ENCODE measurements at regions not wholly inside any gene's neighbourhood (a gene's known extent, or its start where the extent isn't known, plus 50 kb on each side); places are given as distances from the start of the nearest gene placed in this dataset.

DNA sequence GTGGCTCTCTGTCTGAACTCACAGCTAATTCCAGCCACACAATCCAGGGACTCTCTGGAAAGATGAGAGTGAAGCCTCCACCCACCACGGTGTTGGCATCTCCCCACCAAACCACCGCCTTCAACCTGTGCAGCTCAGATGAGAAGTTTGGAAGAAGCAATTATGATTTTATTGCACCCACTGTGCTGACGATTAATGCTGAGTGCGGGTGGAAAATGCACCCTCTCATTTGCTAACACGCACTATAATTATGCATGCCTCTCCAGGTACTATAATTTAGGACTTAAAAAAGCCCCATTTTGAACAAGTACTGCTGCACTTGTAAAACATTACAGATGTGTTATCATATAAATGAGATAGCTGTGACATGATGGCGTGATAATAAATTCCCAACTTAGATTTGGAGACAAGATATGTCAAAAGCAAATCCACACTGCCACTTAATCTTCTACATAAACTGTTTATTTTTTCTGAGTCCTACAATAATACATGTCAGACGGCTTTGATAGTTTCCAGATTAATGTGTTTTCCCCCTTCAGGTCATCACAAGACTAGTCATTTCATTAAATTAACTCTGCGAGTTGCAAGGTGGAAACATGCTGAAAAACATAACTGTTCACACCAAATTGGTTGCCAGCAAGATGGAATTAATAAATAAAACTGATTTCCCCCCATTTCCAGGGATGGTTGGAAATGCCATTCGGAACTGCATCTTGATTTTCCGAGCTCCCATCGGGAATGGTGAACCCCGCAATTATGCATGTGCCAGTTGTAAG lies 466.5 kb upstream of the MAF start:
- DNase-seq = no peak

DNA sequence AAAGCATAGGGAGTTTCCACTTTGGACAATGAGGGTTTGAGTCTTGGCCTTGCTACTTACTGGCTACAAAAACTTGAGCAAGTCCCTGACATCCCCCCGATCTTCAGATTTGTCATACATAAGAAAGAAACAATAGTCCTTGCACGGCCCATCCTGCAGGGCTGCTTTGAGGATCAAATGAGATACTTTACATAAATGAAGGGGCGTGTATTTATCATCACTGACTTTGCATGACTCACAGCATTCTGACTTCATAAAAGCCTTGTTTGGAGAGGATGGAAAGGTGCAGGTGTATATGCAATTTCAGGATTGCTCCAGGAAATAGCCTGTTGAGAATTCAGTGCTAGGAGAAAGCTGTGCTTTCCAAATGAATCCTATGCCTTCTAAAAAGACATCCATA lies 465.0 kb upstream of the MAF start:
- no peak for DNase-seq

DNA sequence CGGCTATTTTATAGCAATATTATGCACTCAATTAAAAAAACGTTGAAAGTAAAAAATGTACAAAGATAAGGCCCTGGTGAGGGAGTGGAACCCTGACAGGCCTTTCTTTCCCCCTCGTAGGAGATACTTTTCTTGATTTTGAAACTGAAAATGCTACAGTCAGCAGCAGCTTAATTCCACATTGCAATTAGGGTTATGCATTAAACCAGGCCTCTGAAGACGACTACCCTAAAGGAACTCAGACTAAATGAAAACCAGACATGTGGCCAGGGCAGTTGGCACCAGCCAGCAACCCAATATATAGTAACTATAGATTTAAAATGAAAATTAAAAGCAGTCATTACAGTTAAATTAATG lies 463.2 kb upstream of the MAF start:
- DNase-seq = no peak

DNA sequence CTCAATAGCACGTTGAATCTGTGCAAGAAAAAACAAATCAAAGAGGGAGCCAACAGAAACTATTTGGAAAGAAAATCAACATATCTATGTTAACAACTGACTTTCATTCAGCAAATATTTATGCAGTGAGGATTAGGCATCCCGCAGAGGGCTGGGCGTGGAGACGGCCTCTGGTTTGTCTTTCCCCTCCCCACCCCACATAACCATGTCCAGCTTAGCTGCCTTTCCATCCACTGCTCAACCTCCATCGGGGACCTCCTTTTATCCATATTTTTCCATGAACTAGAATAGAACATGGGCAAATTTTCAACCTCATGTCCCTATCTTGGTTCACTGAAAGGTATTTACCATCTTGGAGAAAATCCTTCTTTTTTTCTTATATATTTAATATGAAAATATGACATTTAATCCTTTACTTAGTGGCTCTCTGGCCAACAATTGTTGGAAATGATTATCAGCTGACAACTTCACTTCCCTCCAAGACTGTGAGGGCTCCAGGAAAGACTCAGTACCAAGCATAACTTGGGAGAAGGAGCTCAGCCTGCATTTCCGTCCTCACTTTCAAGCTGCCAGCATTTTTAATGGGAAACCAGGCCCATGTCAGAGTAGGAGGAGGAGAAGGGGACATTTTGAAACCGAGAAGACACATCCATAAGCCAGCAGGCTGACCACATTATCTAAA lies 462.6 kb upstream of the MAF start:
- DNase-seq = no peak

DNA sequence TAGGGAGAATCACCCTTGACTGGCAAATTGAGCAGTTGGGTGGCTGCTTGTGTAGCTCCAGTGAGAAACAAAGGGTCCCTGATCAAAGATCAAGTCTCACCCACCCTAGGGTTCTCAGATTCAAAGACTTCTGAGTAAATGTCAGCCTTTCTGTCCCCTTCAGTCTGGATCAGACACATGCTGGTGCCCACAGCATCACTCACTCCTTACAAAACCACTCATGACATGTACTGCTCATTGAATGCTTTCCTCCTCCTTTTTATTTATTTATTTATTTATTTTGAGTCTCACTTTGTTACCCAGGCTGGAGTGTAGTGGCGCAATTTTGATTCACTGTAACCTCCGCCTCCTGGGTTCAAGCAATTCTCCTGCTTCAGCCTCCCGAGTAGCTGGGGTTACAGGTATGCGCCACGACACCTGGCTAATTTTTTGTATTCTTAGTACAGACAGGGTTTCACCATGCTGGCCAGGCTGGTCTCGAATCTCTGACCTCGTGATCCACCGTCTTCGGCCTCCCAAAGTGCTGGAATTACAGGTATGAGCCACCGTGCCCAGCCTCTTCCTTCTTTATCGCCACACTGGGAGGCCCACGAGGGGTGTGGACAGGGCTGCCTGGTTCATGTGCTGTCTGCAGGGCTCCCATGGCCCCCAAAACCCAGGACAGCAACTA lies 462.0 kb upstream of the MAF start:
- DNase-seq = no peak

DNA sequence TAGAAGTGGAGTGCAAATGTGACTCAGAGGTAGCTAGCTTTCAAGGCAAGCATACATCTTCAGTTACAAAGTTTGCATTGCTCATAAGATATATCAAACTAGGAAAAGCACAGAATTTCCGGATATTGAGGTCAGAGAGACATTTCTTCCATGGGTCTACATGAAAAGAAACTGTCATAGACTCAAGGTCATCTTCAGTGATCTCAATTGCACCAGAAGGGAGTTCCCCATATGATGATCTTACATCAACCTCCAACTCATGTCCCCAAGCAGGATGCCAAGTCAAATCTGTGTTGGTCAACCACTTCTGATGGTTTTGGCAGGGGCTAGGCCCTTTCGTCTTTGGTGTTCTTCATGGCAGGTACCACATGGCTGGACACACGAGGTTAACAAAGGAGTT lies 459.9 kb upstream of the MAF start:
- no peak for DNase-seq

DNA sequence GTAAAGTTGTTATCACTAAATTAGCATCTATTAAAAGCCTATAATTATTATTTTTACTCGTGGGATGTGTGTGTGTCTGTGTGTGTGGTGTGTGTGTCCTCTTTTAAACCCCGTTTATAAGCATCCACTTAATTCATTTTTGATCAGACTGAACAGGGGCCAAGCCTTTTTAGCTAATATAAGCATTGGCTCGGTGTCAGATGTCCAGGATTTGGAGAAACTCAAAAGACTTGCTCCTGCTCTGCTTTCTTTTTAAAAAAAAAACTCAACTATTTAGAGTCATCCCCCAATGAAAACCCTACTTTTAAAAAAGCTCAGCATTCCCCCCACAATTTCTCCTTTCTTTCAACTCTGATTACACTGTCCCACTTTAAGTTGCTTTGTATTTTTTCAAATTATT lies 459.3 kb upstream of the MAF start:
- DNase-seq = no peak

DNA sequence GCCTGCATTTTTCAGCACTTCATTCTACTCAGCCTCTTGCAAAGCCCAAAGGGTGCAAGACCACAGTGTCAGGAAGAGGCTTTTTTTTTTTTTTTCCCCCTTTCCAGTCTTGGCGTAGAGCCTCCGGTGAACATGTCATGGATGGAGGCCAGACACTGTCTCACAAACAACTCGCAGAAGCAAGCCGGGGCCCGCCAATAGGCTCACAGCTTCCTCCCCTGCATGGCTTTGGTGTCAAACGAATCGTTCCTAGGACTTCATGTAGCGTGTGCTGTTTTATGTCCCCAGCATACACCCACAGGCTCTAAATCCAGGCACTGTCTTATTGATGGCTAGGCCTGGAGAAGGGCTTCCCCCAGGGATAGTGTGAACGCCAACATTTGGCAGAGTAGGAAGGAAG lies 457.7 kb upstream of the MAF start:
- DNase-seq = no peak

DNA sequence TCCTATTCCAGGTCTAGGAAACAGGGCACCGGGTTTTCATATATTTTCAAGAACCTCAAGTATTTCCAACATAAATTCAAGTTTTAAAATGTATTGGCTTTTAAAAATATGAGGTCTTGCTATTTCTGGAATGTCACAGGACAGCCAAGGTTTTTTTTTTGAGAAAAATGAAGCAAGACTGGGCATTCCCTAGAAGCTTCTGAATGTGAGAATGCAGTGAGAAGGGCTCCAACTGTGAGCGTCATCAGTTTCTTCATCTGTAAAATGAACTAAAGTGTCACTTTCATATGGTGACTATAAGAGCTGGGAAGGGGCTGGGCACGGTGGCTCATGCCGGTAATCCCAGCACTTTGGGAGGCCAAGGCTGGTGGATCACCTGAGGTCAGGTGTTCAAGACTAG lies 455.8 kb upstream of the MAF start:
- DNase-seq = no peak

DNA sequence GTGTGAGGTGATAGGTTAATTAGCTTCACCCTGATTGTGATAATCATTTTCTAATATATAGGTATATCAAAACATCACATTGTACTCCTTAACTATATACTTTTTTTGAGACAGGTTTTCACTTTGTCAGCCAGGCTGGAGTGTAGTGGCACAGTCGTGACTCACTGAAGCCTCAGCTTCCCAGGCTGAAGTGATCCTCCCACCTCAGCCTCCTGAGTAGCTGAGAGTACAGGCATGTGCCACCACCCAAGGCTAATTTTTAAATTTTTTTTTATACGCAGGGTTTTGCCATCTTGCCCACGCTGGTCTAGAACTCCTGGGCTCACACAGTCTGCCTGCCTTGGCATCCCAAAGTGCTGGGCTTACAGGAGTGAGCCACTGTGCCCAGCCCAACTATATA lies 455.3 kb upstream of the MAF start:
- no peak for DNase-seq

DNA sequence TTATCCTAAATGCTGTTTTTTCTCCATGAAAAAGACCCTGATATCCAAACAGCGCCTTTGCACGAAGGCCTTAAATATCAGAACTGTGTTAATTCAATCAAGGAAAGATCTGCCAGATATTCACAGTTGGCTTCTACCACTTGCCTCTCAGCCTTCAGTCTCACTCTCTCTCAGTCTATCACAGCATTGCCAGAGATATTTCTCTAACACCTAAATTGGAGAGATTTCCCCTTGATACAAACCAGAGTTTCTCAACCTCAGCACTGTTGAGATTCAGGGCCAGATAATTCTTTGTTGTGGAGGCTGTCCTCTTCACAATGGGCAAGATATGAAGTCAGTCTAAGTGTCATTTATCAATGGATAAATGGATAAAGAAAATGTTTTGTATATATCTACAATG lies 454.1 kb upstream of the MAF start:
- no peak for DNase-seq

DNA sequence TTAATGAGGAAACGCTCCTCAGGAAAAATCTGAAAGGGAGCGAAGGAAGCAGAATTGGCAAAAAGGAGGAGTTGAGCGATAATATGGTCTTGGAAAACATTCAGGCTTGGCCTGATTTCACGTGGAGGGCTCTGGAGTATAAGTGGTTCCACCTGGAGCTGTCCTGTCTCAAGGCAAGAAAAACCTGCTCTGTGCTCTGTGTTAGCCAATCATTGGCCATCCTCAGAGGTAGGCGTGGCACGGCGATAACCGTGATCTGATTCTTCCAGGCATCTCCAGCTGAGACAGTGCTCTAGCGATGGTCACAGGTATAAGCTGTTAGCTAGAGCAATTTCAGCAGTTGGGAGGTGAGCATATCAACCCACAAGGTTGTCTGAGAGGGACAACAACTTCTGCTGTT lies 450.5 kb upstream of the MAF start:
- DNase-seq = no peak

DNA sequence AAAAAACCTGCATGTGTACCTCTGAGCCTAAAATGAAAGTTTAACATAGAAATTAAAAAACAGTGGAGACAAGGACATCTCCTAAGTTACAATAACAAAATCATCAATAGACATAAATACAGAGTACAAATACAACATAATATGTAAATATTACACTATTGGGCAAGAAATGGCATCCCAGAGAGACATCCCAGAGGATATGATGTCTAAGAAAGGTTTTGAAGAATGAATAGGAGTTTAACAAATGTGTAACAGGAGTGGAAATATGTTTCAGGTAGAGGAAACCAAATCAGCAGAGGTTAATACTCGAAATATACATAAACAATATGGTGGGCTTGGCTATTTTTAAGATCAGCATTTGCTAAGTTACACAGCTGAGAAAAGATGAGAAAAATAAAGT lies 447.7 kb upstream of the MAF start:
- no peak for DNase-seq

DNA sequence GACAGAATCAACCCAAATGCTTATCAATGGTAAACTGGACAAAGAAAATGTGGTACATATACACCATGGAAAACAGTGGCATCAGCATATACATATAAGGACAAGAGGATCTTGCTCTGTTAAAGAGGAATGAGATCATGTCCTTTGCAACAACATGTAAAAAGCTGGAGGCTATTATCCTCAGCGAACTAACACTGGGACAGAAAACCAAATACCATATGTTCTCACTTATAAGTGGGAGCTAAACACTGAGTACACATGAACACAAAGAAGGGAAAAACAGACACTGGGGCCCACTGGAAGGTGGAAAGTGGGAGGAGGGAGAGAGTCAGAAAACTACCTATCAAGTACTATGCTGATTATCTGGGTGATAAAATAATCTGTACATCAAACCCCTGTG lies 447.3 kb upstream of the MAF start:
- no peak for DNase-seq

DNA sequence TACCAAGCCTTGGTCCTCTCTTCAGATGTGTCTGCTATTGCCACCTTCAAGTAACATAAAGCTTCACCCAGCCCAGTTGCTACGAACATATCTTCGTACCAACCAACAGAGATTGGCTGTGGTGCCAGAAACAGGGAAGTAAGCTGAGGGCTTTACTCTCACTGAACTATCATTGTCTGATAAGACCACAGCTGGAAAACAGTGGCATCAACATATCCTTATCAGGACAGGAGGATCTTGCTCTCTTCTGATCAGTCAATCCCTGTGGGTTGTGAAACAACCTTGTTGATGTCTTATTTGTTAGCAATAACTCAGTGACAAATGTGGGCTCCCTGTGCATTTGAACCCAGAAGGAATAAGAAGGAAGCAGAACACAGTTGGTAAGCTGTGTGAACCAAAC lies 446.3 kb upstream of the MAF start:
- no peak for DNase-seq

DNA sequence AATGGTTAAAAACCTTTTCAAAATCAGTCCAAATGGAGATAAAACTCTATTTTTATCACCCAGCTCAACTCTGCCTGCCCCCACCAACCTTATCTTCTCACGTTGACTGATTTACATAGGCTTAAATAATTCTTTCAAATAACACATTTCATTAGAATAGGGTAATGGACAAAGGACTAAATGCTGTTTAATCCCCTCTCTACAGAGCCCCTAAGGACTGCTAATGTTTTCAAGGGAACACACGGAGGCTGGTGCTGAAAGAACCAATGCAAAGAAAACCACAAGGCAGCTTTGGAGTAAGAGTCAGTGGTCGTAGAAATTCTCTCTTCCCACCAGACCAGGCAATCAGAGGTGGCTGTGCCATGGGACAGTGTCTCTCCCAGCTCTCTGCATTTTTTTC lies 445.7 kb upstream of the MAF start:
- DNase-seq = no peak

DNA sequence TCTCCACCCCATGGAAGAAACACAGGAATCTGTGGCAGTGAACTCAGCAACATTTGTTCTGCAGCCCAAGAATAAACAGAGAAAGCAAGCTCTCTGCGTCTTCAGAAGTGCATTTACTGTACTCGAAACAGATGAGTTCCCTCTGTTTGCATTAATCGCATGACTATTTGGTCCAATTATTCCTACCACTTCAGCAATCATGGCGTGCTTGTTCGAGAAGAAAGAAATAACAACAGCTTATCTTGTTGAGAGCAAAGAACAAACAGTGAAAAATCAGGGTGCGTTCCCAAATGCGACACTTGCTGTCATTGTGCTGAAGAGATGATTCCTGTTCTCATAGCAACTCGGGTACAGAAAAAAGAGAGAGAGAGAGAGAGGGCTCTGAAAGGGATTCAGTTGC lies 445.3 kb upstream of the MAF start:
- DNase-seq = no peak

DNA sequence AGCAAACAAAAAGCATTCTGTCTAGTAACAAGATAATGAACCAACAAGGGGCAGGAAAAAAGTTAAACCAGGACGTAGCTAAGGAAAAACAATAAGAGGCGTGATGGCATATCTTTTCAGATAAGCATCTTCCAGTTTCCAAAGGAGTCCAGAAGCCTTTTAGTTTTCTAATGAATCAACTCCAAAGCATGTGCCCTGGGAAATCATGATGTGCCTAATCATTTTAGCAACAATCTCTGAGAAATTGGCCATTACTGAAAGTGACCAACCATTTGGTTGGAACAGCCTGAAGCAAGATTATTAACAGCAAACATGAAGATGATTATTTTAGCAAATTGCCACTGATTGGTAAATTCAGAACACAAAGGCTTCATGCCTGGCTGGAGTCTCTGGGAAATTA lies 440.9 kb upstream of the MAF start:
- DNase-seq = no peak

DNA sequence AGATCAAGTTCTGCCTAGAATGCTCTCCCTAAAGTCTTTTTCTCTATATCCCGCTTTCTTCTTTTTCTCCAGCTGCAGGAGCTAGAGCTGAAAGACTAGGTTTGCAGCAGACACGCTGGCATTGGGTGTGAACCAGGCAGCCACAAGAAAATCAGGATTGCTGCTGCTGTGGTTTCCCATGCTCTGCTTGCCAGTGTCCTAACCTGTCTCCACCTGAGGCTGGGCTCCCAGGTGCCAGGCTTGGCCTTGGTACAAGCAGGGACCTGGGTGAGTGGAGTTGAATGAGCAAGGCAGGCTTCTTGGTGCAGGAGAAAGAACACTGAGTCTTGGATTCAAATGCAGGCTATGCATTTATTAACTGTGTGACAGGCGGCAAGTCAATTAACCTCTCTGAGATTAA lies 440.3 kb upstream of the MAF start:
- DNase-seq = no peak

DNA sequence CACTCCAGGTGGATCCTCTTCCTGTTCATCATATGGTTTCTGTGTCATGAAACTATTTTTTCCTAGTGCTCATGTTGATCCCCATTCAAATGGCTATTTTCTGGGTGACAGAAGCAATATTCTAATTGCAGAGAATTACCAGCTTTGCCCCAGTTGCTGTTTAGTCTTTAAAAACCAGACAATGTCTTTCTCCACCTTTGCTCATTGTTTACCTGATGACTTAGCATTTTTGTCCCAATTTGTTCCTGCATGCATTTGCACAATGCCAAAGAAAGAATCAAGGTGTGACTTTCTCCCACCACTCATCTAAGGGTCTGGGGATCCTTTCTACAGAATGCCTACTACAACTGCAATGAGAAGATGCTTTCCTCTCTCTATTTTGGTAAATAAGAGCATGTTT lies 439.9 kb upstream of the MAF start:
- no peak for DNase-seq

DNA sequence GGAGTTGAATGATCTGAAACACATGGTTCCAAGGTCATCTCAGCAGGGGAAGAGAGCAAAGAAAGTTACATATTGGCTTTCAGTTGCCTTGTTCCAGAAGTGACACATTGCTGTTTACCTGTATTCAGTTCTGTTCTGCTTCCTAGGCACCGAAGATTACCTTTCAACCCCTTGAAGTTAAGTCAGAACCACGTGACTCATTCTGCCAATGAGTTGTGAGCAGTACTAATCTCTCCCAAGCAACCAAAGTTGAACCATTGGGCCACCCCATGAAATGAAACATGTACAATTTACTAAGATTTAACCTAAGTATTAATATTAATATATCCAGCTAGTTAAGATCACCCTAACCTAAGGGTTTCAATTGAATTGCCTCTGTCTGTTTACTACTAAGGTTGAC lies 439.2 kb upstream of the MAF start:
- no peak for DNase-seq

DNA sequence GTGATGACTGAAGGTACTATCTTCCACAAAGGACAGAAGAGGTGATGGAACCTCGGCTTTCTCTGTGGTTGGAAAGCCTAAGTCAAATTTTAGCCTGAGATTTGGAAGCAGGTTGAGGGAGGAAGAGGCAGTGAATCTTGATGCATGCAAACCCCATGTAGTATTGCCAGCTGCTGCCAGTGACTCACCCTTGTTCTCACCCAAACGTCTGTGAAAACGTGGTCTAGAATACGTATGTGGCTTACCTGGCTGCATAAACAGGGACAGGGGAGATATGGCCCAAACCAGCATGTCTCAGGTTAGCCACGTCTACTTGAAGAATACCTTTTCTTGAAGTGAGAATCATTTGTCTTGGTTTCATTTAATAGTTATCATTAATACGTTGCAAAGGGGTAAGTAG lies 438.0 kb upstream of the MAF start:
- DNase-seq = no peak

DNA sequence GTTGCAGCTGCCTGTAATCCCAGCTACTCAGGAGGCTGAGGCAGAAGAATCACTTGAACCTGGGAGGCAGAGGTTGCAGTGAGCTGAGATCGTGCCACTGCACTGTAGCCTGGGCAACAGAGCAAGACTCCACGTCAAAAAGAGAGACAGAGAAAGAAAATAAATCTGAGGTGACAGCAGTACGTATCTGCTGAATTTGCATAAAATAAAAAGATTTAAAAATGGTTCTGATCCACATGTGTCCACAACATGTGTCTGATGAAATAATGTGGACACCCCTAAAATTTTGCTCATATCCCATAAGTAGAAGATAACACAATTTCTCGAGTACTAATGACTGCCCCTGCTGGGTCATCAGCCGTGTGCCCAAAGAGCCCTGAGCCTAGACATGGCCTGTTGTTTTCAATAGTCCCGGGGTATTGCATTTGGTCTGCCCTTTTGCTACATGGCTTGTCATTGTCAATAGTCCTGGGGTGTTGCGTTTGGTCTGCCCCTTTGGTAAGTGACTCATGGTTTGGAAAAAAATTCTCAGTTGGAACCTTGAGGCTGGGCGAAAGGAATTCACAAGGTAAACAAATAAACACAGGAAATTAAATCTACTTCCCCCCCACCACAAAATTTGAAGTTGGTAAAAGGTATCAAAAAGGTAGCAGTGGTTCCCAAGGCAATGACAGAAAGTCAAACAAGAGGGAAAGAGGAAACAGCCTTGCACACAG lies 434.6 kb upstream of the MAF start:
- DNase-seq = no peak

DNA sequence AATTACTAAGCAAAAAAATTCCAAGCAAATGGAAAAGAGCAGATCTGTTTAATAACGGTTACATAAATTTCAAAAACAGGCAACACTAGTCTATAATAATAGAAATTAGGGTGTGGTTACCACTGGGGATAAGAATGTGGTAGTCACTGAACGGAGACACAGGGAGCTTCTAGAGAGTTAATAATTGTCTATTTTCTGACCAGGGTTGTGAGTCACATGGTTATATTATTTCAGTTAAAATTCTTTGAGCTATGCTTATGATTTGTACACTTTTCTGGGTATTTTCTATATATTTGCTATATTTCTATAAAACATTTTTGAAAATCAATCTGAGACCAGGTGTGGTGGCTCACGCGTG lies 433.9 kb upstream of the MAF start:
- DNase-seq = no peak
